Astrocyte of the spinal cord (primary cell): ENCODE measurements at regions not wholly inside any gene's neighbourhood (a gene's known extent, or its start where the extent isn't known, plus 50 kb on each side); places are given as distances from the start of the nearest gene placed in this dataset.
"Not testable (repeated sequence)": the region's sequence is repeated elsewhere in the genome, so short reads cannot be mapped to it uniquely, and the experiment has no call there.

ENCODE experiments used
- DNase-seq: peaks from one replicate; pipeline ENCODE4 v3.0.0; 2011; ENCODE audit warnings: low read depth, low spot score
- H3K4me3 ChIP-seq: 2 replicates; pipeline ENCODE4 v1.5.1; 2011; ENCODE audit warnings: low read depth, mild to moderate bottlenecking, low read length, moderate library complexity
- CTCF ChIP-seq: IDR thresholded peaks from 2 replicates; pipeline ENCODE4 v1.5.1; 2012; ENCODE audit warnings: low read depth, mild to moderate bottlenecking, low read length, inconsistent platforms
- in situ Hi-C: cut with HindIII; loops from 2 replicates; pipeline ENCODE4 v1.10.0; 2017; ENCODE audit warnings: low sequenced_read_pairs

DNA sequence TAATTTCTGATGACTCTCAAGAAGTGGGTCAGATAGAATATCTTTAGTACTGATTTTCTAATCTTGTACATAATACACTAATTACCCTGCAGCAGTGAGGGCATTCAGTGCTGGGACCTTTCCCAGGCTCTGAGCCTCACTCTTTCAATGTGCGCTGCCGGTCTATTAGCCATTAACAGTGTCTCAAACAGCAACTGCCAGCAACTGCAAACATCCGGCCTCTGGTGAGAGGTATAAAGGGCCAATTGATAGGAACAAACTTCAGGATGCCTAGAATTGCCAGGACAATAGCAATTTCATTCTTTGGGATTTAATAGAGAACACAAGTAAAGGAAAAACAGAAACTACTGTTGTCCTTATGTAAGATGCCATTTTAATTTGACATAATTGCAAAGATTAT lies 604.4 kb upstream of the SPRY2 start:
- in situ Hi-C loops: no loop called here
- DNase-seq: no peak
- no peak for TF ChIP-seq CTCF

DNA sequence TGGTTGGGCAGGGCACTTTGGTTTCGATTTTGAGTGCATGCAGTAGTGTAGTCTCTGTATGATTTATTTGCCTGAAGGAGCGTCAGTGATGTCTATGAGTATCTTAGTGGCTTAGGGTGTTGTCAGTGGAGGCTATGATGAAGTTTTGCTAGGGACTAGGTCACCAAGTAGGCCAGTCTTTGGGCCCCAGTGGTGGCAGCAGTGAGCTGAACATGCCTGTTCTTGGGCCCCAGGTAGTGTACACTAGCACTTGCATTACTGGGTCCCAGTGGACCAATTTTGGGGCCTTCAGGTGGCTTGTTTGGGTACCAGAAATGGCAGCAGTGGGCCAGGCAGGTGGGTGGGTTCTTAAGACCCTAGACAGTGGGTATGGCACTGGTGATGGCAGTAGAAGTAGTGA lies 598.7 kb upstream of the SPRY2 start:
- no peak overlapping the region for H3K4me3 ChIP-seq
- in situ Hi-C loops: no loop called here
- no peak for DNase-seq
- TF ChIP-seq CTCF: no peak

More for the DNA sequence above, 604.4 kb upstream of the SPRY2 start:
- H3K4me3 ChIP-seq: no peak overlapping the region

GRCh38 chr13:80931766-80932165 lies 590.8 kb upstream of the SPRY2 start:
- DNase-seq: no peak
- H3K4me3 ChIP-seq: no peak overlapping the region
- in situ Hi-C loops: no loop called here
- no peak for TF ChIP-seq CTCF

- TF ChIP-seq CTCF: no peak
- no peak overlapping the region for H3K4me3 ChIP-seq
- DNase-seq: no peak
- in situ Hi-C loops: no loop called here
Measured at GRCh38 chr13:80931118-80931517, 590.2 kb upstream of the SPRY2 start.

- in situ Hi-C loops: no loop called here
- DNase-seq: no peak
- no peak overlapping the region for H3K4me3 ChIP-seq
- TF ChIP-seq CTCF: no peak
Measured at GRCh38 chr13:80928241-80928640, 587.3 kb upstream of the SPRY2 start.

DNA sequence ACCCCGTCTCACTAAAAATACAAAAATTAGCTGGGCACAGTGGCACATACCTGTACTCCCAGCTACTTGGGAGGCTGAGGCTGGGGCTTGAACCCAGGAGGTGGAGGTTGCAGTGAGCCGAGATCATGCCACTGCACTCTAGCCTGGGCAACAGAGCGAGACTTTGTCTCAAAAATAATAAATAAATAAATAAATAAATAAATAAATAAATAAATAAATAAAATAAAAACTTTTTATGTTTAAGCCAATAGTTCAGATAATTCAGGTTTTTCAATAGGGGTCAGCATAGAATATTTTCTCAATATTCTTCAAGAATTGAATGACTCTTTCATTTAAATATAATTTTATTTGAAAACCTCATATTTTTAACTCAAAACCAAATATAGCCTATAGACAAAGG lies 585.1 kb upstream of the SPRY2 start:
- DNase-seq, in situ Hi-C loops, H3K4me3 ChIP-seq: not testable (repeated sequence)

DNA sequence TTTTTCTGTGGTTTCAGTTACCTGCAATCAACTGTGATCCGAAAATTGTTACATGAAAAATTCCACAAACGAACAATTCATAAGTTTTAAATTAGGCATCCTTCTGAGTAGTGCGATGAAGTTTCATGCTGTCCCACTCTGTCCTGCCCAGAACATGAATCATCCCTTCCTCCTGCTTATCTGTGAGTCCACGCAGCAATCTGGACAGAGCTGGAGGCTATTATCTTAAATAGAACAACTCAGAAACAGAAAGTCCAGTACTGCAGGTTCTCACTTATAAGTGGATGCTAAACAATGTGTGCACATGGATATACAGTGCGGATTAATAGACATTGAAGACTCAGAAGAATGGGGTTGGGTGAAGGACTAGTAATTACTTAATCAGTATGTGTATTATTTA lies 583.7 kb upstream of the SPRY2 start:
- peak; percentile 20 for DNase-seq
- H3K4me3 ChIP-seq: no peak overlapping the region
- in situ Hi-C loops: no loop called here
- no peak for TF ChIP-seq CTCF
